NCI-H82 (cell line): ENCODE measurements at regions not wholly inside any gene's neighbourhood (a gene's known extent, or its start where the extent isn't known, plus 50 kb on each side); places are given as distances from the start of the nearest gene placed in this dataset.

ENCODE experiments used
- DNase-seq: peaks from one replicate; lab custom pipeline; 2025; lab: John Stamatoyannopoulos, UW

DNA sequence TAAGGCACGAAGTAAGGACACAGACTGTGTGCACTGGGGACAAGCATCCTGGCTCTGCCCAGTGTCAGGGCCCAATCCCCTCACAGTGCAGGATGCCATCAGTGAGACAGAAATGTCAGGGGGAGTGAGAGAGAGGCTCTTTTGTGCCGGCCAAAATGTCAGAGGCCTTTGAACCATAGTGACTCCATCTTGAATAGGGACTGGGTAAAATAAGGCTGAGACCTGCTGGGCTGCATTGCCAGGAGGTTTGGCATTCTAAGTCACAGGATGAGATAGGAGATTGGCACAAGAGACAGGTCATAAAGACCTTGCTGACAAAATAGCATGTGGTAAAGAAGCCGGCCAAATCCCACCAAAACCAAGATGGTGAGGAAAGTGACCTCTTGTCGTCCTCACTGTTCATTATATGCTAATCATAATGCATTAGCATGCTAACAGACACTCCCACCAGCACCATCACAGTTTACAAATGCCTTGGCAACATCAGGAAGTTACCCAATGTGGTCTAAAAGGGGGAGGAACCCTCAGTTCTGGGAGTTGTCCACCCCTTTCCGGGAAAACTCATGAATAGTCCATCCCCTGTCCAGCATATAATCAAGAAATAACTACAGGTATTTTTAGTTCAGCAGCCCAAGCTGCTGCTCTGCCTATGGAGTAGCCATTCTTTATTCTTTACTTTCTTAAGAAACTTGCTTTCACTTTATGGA, 337.4 kb downstream of the LPIN1 start:
- DNase-seq, result no peak

DNA sequence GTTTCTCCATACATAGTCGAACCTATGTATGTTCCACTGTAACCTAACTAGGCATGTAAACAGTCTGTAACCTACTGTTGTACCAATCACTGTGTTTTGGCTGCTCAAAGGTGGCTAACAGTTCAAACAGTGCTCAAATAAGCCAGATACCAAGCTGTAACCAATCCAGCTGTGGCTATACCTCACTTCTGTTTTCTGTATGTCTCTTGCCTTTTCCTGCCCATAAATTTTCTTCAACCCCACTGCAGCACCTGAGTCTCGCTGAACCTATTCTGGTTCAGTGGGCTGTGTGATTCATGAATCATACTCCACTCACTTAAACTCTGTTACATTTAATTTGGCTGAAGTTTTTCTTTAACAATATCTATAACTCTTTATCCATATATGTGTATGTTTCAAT, 340.7 kb downstream of the LPIN1 start:
- no peak for DNase-seq

DNA sequence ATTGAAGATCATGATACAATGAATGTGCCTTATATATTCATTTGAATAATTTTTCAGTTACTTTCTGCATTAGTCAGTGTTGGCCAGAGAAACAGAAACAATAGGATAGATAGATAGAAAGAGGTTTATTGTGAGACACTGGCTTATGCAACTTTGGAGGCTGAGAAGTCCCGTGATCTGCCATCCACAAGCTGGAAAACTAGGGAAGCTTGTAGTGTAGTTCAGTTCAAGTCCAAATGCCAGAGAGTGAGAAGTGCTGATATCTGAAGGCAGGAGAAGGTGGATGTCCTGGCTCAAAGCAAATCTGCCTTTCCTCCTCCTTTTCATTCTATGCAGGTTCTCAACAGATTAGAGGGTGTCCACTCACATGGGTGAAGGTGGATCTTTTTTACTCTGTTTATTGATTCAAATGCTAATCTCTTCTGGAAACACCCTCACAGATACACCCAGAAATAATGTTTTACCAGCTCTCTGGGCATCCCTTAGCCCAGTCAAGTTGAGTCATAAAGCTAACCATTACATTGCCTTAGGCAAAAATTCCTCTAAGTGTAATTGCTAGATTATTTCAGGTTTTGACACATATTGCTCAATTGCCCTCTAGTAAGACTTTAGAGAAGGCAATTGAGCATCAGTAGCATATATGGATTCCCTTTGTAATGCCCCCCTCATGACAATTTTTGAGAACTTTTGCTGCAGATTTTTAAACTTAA, 341.4 kb downstream of the LPIN1 start:
- DNase-seq, result no peak

DNA sequence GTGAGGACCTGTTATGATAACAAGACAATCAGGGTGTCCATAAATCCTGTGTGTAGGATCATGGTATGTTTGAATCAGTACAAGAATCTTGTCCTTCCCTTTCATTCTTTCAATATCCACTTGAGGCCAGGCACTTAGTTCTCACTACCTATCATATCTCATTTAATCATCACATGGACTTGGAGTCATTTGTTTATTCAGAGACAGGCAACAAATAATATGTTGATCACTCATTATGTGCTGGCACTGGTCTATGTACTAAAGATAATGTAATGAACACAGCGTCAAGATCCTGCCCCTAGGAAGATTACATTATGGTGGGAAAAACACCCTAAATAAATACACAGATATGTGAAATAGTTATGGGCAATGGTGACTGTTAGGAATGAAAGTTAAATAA, 342.6 kb downstream of the LPIN1 start:
- DNase-seq, result no peak

DNA sequence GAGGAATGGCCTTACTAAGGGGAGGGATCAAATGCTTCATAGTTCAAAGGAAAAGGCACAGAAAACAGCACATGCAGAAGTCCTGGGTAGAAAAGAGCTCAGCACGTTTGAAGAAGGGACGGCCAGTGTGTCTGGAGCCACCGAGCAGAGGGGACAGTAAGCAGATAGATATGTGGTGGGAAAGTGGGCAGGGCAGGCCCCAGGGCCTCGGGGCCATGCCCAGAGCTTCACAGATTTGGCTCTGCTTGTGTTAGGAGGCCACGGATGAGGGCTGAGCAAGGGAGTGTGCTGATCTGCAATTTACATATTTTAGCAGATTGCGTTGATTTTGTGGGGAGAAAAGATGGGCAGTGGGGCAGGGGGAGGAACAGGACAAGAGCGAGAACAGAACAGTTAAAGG, 343.1 kb downstream of the LPIN1 start:
- no peak for DNase-seq

DNA sequence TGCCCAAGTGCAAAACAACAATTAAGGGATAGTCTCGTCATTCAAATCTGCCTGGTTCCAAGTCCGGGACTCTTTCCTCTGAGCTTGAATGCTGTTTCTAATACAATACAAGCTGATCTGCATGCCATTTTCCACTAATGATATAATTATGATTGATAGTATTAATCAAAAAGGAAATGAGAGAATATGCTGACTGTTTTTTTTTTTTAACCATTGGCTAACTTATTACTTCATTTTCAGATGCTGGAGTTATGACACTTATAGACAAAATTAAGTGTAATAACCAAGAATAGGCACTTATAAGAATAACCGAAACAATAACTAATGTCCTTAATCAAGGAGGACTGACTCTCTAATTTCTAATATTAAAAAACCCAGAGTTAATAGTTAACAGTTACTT, 343.6 kb downstream of the LPIN1 start:
- DNase-seq, result no peak

DNA sequence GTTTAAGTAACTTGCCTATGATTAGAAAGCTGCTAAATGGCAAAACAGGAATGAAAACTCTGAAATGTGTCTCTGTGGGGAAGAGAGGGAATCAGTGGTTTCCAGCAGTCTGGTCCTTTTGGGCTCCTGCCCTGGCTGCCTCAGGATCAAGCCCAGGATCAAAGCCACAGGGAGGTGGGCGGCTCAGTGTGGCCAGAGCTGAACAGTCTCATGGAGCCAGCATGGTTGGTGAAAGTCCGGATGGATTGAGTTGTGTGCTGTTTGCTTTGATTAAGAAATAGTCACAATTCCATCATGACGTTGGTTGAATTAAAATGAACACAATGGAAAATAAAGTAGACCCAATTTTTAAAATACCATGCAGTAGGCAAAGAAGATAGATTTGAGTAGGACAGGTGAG, 344.2 kb downstream of the LPIN1 start:
- no peak for DNase-seq

DNA sequence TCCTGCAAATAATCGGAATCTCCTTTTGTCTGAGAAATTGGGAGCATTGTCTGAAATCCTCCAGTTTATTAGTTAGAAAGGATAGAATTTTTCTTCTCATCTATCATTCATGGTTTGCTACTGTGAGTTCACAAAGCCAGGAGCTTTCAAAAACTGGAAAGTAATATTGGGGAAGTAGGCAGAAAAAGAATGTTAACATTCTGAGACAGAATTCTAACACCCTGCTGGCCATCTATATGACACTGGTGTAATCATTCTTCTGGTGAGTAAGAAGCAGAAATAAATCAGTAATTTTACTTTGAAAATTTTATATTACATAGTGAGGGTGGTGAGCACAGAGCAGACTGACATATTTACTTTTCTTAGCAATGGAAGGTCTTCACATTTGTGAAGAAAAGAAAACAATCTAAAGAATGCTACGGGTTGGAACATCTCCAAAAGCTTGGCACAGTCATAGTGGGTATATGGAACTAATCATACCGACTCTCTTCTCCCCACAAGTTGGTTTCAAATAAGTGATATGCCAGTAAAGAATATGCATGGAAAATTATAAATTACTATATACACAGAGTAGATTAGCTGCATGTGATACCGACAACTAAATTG, 344.9 kb downstream of the LPIN1 start:
- DNase-seq, result no peak

DNA sequence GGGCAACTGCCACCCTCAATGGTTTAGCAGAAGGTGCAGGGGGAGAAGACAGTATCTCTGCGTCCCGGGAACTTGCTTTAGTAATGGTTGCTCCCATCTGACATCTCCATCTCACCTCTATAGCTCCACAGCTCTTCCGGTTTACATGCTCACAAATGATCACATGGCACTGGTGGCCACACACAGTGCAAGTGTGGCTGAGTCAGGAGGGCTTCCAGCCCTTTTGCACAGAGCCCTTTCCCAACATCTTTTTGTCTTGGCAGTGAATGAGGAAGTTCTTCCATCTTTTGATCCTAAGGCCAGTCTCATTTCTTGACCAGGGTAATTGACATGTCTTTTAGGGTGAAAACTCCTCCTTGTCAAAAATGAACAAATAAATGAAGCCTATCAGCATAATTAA, 347.7 kb downstream of the LPIN1 start:
- no peak for DNase-seq

DNA sequence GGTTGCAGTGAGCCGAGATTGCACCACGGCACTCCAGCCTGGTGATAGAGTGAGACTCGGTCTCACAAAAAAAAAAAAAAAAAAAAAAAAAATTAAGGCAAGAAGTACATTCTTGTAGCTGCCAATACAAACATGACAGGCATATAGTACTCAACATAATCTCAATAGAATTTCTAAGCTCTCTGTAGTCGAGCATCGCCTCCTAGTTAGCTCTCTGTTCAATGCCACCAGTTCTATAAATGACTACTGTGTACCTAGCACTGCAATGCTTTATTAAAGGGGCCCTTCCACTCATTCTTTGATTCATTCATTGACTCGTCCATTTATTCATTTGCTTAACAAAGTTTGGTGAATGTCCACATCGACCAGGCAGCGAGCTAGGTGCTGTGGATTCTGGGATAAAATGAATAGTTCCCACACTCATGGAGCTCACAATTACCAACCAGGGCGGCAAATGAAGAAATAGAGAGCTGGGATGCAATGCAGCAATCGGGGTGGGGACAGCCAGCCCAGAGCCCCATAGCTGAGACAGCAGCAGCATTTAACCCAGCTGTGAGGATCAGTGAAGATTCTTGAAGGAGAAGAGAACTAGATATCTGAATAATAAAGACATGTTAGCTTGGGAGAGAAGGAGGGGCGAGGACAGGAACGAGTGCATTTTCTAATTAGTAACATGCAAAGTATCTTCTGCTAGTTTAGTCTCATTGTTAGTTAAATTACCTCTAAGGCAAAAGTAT, 349.8 kb downstream of the LPIN1 start:
- DNase-seq, result no peak

DNA sequence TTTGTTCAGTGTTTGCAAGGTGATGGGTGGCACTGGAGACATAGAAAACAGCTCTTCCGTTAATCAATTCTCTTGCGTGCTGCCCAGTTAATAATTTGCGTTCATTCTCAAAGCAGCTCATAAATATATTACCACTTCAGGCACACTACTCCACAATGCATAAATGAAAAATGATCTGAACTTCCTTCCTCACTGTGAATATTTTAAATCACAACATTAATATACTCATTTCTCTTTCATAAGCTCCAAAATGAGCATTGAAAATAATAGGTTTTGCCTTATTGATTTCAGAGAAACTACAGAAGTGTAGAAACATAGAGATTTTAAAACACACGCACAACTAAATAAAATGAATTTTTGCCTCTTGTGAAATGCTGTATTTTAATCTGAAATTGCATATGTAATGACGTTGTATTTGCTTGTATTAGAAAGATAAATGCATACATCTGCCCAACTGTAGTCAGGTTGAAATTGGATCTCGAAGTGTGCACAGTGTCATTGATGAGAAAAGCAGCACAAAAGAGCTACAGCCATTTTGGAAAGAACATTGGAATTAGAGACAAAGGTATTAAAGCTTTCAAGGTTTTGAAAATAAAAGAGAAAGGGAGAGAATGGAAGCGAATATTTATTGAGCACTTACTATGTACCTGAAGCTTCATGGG, 350.5 kb downstream of the LPIN1 start:
- DNase-seq, result no peak

DNA sequence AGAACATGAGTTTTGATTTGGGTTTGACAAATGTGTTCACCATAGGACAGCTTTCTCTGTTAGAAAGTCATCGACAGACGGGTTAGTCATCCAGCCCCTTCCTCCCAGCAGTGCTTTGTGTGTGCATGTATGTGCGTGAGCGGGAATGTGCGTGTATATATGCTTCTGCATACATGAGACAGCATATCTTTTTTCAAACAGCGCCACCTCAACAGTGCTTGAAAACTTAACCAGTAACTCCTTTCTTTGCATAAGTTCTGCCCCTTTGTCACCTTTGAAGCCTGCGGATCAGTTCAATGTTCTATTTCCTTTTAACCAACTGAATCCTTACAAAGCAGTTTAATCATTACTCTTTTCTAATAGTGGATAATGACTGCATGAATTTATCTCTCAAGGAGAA, 351.4 kb downstream of the LPIN1 start:
- DNase-seq, result no peak

DNA sequence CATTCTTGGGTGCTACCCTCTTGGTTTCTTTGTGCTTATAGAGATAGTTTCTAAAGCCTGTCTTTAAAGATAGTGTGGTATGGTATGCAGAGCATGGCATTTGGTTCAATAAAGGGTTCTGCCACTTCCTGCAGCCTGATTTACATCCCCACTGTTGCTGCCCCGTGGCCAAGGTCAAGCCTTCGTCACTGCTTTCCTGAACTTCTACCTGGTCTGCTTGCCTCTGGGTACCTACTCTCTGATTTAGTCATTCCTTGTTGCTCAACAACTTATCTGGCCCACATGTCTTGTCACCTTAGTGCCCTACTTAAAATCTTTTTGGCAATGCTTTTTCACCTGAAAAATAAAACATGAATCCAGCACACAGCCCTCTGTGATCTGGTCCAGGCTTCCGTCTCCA, 352.9 kb downstream of the LPIN1 start:
- no peak for DNase-seq

DNA sequence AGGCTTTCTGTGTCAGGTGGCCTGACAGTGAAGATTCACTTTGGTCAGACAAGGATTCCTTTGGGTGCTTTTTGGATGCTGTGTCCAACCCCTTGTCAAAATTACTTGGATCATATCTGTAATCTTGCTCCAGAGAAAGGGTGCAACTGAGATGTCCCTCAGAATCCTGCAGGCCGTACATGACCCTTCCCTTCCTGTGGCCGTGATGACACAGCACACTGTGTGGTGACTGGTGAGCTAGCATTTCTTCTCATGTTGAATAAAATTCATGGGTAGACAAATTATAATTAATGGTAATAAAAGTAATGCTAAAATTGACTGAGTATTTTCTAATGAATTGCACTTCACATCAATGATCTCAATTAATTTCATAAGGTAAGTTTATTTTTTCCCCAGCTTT, 356.2 kb downstream of the LPIN1 start:
- no peak for DNase-seq

DNA sequence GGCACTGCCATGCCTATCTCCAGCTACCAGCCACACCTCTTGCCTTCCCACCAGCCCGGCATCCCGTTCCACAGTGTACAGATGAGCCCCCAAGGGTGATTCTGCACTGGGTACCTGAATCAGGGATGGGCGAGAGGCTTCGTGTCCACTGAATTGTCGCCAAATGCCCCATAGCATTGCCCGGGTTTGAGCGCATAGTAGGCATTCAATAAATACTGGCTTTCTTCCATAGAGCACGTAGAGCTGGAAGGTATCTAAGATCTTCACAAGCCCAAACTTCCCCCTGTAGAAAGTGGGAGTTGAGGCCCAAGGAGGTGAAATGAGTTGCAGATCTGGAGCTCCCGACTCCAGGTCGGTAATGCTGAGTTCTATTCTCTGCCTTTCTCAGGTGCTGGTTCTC, 358.7 kb downstream of the LPIN1 start:
- no peak for DNase-seq

DNA sequence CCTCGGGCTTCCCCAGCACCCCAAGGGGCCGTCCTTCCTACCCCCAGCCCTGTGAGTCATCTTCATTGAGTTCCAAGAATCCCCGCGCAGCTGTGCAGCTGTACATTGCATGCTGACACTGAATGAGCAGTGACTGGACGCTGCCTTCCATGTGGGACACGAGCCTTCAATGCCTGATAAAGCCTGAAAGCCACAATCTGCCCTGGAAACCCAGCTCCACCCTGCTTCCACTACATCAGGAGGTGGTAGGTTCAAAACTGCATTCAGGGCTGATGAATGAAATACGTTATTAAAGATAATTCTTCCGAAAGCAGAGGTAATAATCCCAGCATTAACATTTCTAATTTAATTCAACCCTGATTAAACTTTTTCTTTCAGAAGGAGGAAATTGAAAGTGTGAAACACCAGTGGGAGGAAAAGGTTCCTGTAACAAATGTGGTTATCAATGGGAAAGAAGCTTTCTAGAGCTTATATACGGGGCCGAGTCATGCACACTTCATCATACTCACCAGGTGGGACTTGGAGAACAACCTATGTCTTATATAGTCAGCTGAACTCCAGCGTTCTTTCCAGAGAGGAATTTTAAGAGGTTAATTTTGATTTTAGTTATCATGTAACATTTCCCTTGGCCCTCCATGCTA, 360.1 kb downstream of the LPIN1 start:
- no peak for DNase-seq

DNA sequence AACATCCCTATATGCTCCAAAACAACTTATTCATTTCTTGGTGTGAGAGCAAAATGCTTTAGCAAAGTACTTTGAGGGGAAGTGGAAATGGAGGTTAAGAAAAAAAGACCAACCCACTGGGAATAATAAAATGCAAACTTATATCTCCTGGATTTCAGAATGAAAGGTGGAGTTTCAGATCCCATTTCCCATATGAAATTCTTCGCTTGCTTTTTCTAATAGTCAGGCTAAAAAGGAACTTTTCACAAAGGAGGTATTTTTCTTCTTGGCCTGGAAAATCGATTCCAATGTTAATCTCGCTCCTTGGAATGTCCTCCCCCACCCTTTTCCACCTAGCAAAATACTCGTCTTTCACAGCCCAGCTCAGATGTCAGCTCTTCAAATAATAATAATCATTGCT, 360.9 kb downstream of the LPIN1 start:
- no peak for DNase-seq

DNA sequence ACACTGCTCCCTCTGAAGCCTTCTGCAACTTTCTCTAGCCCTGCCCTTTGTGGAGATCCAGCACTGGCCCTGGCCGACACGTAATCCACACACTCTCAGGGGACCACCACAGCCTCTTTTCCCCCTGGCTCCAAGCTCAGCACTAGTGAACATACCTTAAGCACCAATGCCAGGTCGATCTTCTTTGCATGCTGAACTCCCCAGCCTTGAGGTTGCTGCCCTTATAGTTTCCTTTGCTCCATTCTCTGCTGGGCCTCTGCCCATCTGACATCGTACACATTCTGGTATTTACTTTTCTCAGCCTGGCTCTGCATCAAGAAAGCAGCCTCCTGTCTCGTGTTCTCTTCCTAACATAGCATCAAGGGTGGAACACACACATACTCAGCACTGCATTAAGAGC, 361.5 kb downstream of the LPIN1 start:
- no peak for DNase-seq

DNA sequence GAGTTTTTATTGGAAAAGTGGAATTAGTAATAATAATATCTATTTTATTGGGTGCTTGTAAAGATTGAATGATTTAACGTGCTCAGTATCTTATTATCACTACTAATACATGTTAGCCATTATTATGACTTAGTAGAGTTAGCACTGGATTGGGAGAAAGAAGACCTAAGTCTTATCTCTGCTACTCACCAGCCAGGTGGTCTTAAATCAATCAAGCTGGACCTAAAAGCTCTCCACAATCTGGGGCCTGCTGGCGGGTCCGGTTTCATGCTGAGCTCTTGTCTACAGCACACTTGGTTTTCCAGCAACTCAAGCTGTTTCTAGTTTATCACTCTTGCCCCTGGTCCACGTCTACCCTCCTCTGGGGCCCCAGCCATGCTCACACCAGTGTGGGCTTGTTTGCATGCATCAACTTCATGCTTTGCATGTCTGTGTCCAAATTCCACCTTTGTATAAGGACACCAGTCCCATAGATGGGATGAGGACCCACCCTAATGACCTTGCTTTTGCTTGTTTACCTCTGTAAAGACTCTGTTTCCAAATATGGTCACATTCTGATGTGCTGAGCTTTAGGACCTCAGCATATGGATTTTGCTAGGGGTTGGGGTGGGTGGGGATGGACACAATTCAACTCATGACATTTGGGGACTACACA, 363.1 kb downstream of the LPIN1 start:
- no peak for DNase-seq

DNA sequence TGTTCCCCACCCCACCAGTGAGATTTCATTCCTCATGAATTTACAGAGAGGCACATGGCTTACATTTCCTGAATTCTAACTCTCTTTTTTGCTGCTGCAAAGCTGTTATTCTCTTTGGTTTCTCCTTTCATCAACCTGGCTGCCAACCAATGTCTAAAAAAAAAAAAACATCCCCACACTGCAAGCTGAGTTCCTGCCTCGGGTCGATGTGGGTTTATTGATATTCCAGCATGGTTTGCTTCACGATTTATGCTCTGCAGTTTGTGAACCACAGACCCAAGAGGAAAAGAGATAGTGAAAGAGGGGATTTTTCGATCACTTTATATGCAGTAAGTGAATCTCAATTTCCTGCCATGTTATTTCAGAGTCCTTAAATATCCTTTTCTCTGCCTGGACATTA, 363.6 kb downstream of the LPIN1 start:
- DNase-seq, result no peak

DNA sequence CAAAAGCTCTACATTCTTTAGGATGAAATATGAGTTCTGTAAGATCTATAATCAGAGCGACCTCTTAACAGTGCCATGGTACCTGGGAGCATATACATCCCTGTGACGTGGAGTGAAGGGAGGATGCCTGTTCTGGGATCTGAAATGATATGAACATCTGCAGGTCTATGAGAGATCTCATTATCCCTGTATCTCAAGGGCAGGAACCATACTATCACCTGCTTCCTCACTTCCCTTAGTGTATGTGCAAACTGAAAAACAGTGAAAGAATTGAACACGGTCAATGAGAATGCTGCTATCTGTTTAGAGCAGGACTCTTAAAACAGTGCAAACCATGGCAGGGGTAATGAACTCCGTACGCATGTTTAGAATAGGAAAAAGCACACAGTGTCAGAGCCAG, 364.0 kb downstream of the LPIN1 start:
- no peak for DNase-seq
